Type B pancreatic cell (in vitro differentiated cells): ENCODE measurements at regions not wholly inside any gene's neighbourhood (a gene's known extent, or its start where the extent isn't known, plus 50 kb on each side); places are given as distances from the start of the nearest gene placed in this dataset.

Source experiments
- DNase-seq: peaks from one replicate; pipeline ENCODE4 v3.0.0; 2021; ENCODE audit warnings: mixed read lengths; ENCODE audit not compliant: unreplicated experiment; ENCODE audit errors: extremely low spot score
- H3K27ac Mint-ChIP-seq: 2 replicates; pipeline ENCODE4 v1.8.0; 2021; ENCODE audit warnings: mild to moderate bottlenecking, mixed read lengths
- H3K27me3 Mint-ChIP-seq: 2 replicates; pipeline ENCODE4 v1.8.0; 2021; ENCODE audit warnings: mixed read lengths
- H3K36me3 Mint-ChIP-seq: 2 replicates; pipeline ENCODE4 v1.8.0; 2021; ENCODE audit warnings: mixed read lengths
- H3K4me1 Mint-ChIP-seq: one replicate; pipeline ENCODE4 v1.8.0; 2021; ENCODE audit warnings: mixed read lengths; ENCODE audit not compliant: unreplicated experiment
- H3K4me3 Mint-ChIP-seq: 2 replicates; pipeline ENCODE4 v1.8.0; 2021; ENCODE audit warnings: mild to moderate bottlenecking, mixed read lengths
- H3K9me3 Mint-ChIP-seq: 2 replicates; pipeline ENCODE4 v1.8.0; 2021; ENCODE audit warnings: mixed read lengths
- CTCF ChIP-seq: fragments of 200-600 bp; sonication (generic); conservative IDR thresholded peaks from 2 replicates; pipeline ENCODE4 v1.5.0; 2021; ENCODE audit warnings: antibody characterized with exemption, mild to moderate bottlenecking

GRCh38 chr4:186013419-186014186, 55.4 kb upstream of the TLR3 start:
- H3K27ac Mint-ChIP-seq = no peak overlapping the region
- no peaks in the 10 kb centered on the region for H3K36me3 Mint-ChIP-seq
- H3K4me3 Mint-ChIP-seq = no peak overlapping the region
- no peak for DNase-seq
- H3K9me3 Mint-ChIP-seq = peaks cover 5% of the 10 kb centered on the region
- H3K4me1 Mint-ChIP-seq = peaks cover 10% of the 10 kb centered on the region
- no peak for TF ChIP-seq CTCF
- no peaks in the 10 kb centered on the region for H3K27me3 Mint-ChIP-seq

- Mint-ChIP-seq H3K27ac (no peak overlapping the region), H3K9me3 (peaks cover 5% of the 10 kb centered on the region), H3K27me3 (no peaks in the 10 kb centered on the region), H3K4me1 (peaks cover 4% of the 10 kb centered on the region), H3K4me3 (no peak overlapping the region), H3K36me3 (no peaks in the 10 kb centered on the region)
- TF ChIP-seq CTCF = no peak
- no peak for DNase-seq
Measured at GRCh38 chr4:186015212-186015817, 53.6 kb upstream of the TLR3 start.

GRCh38 chr4:186016796-186017195, 52.2 kb upstream of the TLR3 start:
- peaks cover 17% of the 10 kb centered on the region for H3K4me1 Mint-ChIP-seq
- H3K4me3 Mint-ChIP-seq = no peak overlapping the region
- TF ChIP-seq CTCF = no peak
- no peaks in the 10 kb centered on the region for H3K36me3 Mint-ChIP-seq
- no peak for DNase-seq
- no peak overlapping the region for H3K27ac Mint-ChIP-seq
- H3K27me3 Mint-ChIP-seq = peaks cover 2% of the 10 kb centered on the region
- H3K9me3 Mint-ChIP-seq = peaks cover 5% of the 10 kb centered on the region

GRCh38 chr4:186017801-186018200, 51.2 kb upstream of the TLR3 start:
- Mint-ChIP-seq H3K36me3 (no peaks in the 10 kb centered on the region), H3K27ac (no peak overlapping the region), H3K4me3 (no peak overlapping the region), H3K27me3 (peaks cover 2% of the 10 kb centered on the region), H3K4me1 (peaks cover 18% of the 10 kb centered on the region), H3K9me3 (peaks cover 5% of the 10 kb centered on the region)
- DNase-seq = no peak
- TF ChIP-seq CTCF = no peak

- H3K4me1 Mint-ChIP-seq = peaks cover 18% of the 10 kb centered on the region
- H3K4me3 Mint-ChIP-seq = no peak overlapping the region
- no peak for TF ChIP-seq CTCF
- no peak for DNase-seq
- H3K9me3 Mint-ChIP-seq = peaks cover 5% of the 10 kb centered on the region
- H3K36me3 Mint-ChIP-seq = no peaks in the 10 kb centered on the region
- no peak overlapping the region for H3K27ac Mint-ChIP-seq
- peaks cover 2% of the 10 kb centered on the region for H3K27me3 Mint-ChIP-seq
Measured at GRCh38 chr4:186018261-186018660, 50.7 kb upstream of the TLR3 start.
